Colonic mucosa (tissue), 4 donors: ENCODE measurements at regions not wholly inside any gene's neighbourhood (a gene's known extent, or its start where the extent isn't known, plus 50 kb on each side); places are given as distances from the start of the nearest gene placed in this dataset.
"Not testable (repeated sequence)": the region's sequence is repeated elsewhere in the genome, so short reads cannot be mapped to it uniquely, and the experiment has no call there.

Experiments used
- DNase-seq: peaks from one replicate; pipeline ENCODE4 v3.0.0-alpha.2; 2020
- H3K27ac ChIP-seq: fragments of 200-600 bp; one replicate; pipeline ENCODE4 v1.8.0; 2021
- H3K27me3 ChIP-seq: fragments of 200-600 bp; one replicate; pipeline ENCODE4 v1.8.0; 2021
- H3K36me3 ChIP-seq: fragments of 200-600 bp; one replicate; pipeline ENCODE4 v1.8.0; 2021
- H3K4me1 ChIP-seq: fragments of 200-600 bp; one replicate; pipeline ENCODE4 v1.8.0; 2021; ENCODE audit warnings: mild to moderate bottlenecking
- H3K4me3 ChIP-seq: fragments of 200-600 bp; one replicate; pipeline ENCODE4 v1.8.0; 2021
- H3K9ac ChIP-seq, 2 donors: one replicate each; pipeline ENCODE4 v1.7.0; 2013; ENCODE audit warnings: control low read depth in 2 of 2, low read depth in 2 of 2, low read length in 2 of 2
- H3K9me3 ChIP-seq: fragments of 200-600 bp; one replicate; pipeline ENCODE4 v1.8.0; 2021
- intact Hi-C: fragments of 100-400 bp; cut with DNase I; formaldehyde crosslinking; loops from one replicate; pipeline ENCODE4 v1.14.1; 2022
- TF ChIP-seq, protein P1 (sequence below): fragments of 200-600 bp; IDR thresholded peaks from one replicate; pipeline ENCODE4 v1.8.0; 2022; ENCODE audit warnings: antibody characterized with exemption, mild to moderate bottlenecking
- donor health status: healthy.
- donor health status: DM: no; HTN: no; CAD: no.
- donor health status: DM: no; HTN: no; CAD: no.

DNA sequence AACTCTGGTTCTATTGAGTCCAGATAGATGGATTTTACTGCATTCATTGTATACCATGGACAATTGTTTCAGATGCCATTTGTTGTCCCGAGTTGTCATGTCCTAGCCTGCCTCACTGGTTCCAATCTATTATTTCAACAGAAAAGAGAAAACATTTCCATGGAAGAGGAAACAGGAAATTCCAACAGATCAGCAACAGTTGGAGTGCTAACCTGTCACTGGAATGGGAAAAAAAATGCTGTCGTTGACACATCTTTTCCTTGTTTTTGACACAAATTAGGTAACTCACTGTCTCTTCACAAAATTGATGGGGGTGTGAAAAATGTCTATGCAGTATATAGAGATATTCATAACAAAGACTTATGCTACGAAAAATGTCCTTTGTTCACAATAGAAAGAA, 432.0 kb upstream of the TBL1XR1 start:
- TF ChIP-seq, protein P1, sequence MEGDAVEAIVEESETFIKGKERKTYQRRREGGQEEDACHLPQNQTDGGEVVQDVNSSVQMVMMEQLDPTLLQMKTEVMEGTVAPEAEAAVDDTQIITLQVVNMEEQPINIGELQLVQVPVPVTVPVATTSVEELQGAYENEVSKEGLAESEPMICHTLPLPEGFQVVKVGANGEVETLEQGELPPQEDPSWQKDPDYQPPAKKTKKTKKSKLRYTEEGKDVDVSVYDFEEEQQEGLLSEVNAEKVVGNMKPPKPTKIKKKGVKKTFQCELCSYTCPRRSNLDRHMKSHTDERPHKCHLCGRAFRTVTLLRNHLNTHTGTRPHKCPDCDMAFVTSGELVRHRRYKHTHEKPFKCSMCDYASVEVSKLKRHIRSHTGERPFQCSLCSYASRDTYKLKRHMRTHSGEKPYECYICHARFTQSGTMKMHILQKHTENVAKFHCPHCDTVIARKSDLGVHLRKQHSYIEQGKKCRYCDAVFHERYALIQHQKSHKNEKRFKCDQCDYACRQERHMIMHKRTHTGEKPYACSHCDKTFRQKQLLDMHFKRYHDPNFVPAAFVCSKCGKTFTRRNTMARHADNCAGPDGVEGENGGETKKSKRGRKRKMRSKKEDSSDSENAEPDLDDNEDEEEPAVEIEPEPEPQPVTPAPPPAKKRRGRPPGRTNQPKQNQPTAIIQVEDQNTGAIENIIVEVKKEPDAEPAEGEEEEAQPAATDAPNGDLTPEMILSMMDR = no peak
- Histone ChIP-seq H3K4me3 (no peak overlapping the region), H3K9me3 (no peaks in the 10 kb centered on the region), H3K36me3 (no peaks in the 10 kb centered on the region), H3K9ac (no peak overlapping the region), H3K27ac (no peak overlapping the region), H3K27me3 (no peaks in the 10 kb centered on the region), H3K4me1 (no peaks in the 10 kb centered on the region)
- no peak for DNase-seq
- intact Hi-C loops = no loop called here

DNA sequence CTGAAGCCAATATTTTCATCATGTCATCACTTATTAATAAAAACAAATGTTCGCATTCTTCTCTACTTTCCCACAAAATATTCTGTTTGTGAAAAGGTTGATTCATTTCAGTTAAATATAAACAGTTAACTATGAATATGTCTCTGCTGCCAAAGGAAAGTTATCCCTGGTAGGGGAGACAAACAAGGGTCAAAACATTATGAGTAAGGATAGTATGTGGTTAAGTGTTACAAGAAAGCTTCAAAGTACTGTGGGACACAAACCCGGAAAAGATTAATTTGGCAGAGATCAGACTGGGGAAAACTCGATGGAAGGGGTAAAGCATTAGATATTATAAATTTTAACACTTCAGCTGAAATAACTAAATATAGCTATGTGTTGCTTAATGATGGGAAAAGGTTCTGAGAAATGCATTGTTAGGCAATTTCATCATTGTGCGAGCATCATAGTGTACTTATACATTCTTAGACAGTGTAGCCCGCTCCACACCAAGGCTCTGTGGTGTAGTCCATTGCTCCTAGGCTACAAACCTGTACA, 436.5 kb upstream of the TBL1XR1 start:
- Histone ChIP-seq H3K27me3 (no peaks in the 10 kb centered on the region), H3K4me1 (no peaks in the 10 kb centered on the region), H3K36me3 (no peaks in the 10 kb centered on the region), H3K4me3 (no peak overlapping the region), H3K27ac (no peak overlapping the region), H3K9me3 (no peaks in the 10 kb centered on the region), H3K9ac (no peak overlapping the region)
- TF ChIP-seq, protein P1 = no peak
- no peak for DNase-seq
- intact Hi-C loops = no loop called here

DNA sequence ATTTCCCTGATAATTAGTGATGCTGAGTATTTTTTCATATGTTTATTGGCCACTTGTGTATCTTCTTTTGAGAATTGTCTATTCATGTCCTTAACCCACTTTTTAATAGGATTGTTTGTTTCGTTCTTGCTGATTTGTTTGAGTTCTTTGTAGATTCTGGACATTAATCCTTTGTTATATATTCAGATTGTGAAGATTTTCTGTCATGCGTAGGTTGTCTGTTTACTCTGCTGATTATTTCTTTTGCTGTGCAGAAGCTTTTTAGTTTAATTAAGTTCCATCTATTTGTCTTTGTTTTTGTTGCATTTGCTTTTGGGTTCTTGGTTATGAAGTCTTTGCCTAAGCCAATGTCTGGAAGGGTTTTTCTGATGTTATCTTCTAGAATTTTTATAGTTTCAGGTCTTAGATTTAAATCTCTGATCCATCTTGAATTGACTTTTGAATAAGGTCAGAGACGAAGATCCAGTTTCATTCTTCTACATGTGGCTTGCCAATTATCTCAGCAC, 438.4 kb upstream of the TBL1XR1 start:
- H3K27ac ChIP-seq, H3K9me3 ChIP-seq, H3K9ac ChIP-seq, H3K36me3 ChIP-seq, H3K27me3 ChIP-seq, H3K4me1 ChIP-seq, intact Hi-C loops, H3K4me3 ChIP-seq, DNase-seq: not testable (repeated sequence)

DNA sequence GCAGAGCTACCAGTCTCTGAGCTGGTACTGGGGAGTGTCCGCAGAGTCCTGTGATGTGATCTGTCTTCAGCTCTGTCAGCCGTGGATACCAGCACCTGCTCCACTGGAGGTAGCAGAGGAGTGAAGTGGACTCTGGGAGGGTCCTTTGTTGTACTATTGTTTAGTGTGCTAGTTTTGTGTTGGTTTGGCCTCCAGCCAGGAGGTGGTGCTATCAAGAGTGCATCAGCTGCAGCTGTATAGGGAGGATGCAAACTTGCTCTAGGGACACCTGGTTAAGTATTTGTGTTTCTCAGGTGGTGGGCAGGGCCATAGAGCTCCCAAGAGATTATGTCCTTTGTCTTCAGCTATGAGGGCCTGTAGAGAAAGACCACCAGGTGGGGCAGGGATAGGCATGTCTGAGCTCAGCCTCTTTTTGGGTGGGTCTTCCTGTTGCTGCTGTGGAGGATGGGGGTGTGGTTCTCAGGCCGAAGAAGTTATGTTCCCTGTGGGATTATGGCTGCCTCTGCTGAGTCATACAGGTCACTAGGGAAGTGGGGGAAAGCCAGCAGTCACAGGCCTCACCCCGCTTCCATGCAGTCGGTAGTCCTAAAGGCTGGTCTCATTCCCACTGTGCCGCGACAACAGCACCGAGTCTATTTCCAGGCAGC, 443.2 kb upstream of the TBL1XR1 start:
- H3K27me3 ChIP-seq = no peaks in the 10 kb centered on the region
- no peak overlapping the region for H3K4me3 ChIP-seq
- H3K27ac ChIP-seq = no peak overlapping the region
- no peak for DNase-seq
- TF ChIP-seq, protein P1 = no peak
- H3K36me3 ChIP-seq = no peaks in the 10 kb centered on the region
- no peaks in the 10 kb centered on the region for H3K4me1 ChIP-seq
- H3K9me3 ChIP-seq = no peaks in the 10 kb centered on the region
- H3K9ac ChIP-seq = no peak overlapping the region
- intact Hi-C loops = no loop called here

DNA sequence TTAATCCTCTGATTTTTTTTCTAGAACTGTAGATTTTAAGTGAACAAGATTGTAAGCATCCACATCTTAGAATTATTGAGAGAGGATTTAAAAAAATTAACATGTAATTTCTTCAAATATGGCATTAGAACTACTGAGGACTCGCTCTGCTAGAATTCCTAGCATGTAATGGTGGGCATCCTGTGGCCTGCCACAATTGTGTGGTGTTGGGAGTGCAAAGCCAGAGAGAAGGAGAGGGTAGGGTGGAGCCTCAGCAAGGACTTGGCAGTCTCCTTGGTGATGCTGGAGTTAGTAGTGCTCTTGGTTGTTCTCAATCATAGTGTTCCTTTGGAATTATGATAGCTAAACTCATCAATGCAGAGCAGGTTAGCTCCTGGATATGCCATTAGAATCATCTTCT, 443.9 kb upstream of the TBL1XR1 start:
- intact Hi-C loops = no loop called here
- no peaks in the 10 kb centered on the region for H3K36me3 ChIP-seq
- no peak overlapping the region for H3K4me3 ChIP-seq
- DNase-seq = no peak
- no peaks in the 10 kb centered on the region for H3K9me3 ChIP-seq
- no peak overlapping the region for H3K9ac ChIP-seq
- no peaks in the 10 kb centered on the region for H3K4me1 ChIP-seq
- H3K27me3 ChIP-seq = no peaks in the 10 kb centered on the region
- TF ChIP-seq, protein P1 = no peak
- no peak overlapping the region for H3K27ac ChIP-seq

DNA sequence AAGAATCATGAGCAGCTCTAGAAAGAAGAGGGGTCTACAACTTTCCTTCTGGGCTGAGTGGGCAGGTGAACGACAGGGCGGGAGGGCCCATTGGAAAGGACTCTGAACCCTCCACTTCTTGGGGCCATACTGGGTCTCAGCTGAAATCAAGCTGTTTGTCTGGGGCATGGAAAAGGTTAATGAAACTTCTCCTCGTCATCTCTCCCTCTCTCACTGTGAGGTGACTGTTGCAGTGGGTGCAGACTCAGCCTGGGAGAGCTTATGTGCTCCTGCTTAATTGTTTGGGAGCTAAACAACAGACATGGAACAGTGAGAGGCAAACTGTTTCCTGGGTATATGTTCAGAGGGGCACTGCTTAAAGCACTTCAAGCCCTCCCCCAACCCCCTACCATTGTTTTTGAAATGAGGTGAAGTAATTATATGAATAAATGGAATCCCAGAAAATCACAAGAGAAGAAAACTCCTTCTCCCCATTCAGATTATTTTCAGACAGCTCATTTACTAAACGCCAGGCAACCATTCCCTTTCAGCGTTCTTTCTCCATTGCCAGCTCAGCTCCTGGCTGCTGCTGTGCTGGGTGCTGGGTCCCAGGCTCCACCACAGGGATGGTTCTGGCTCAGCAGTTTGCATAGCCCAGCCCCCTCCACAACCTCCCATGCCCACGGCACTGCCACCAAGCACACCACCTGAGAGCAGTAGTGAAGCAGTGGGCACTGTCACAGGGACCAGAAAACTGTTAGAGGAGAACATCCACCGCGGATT, 444.9 kb upstream of the TBL1XR1 start:
- TF ChIP-seq, protein P1 = no peak
- no peaks in the 10 kb centered on the region for H3K4me1 ChIP-seq
- H3K4me3 ChIP-seq = no peak overlapping the region
- no peak overlapping the region for H3K27ac ChIP-seq
- H3K27me3 ChIP-seq = no peaks in the 10 kb centered on the region
- no peak for DNase-seq
- intact Hi-C loops = no loop called here
- H3K36me3 ChIP-seq = no peaks in the 10 kb centered on the region
- no peak overlapping the region for H3K9ac ChIP-seq
- H3K9me3 ChIP-seq = no peaks in the 10 kb centered on the region
